ENCODE measurements at regions not wholly inside any gene's neighbourhood (a gene's known extent, or its start where the extent isn't known, plus 50 kb on each side); places are given as distances from the start of the nearest gene placed in this dataset.

- ATAC-seq (ENCODE audit: low read depth) (no peak), DNase-seq (no peak)
- peaks cover 11% of the 10 kb centered on the region for H3K9me3 Mint-ChIP-seq
- H3K36me3 Mint-ChIP-seq: peaks cover 12% of the 10 kb centered on the region
- POLR2A ChIA-PET: no interaction called here
- peaks cover 3% of the 10 kb centered on the region for H3K4me1 Mint-ChIP-seq
- no peak overlapping the region for H3K27ac Mint-ChIP-seq
- H3K27me3 Mint-ChIP-seq: no peaks in the 10 kb centered on the region
- no peak overlapping the region for H3K4me3 Mint-ChIP-seq
Measured at GRCh38 chr5:81808106-81808505, 57.2 kb upstream of the SSBP2 start.

GRCh38 chr5:81805086-81805485 is 54.2 kb upstream of the SSBP2 start:
- ATAC-seq (ENCODE audit: low read depth): no peak
- POLR2A ChIA-PET: no interaction called here
- peaks cover 13% of the 10 kb centered on the region for H3K9me3 Mint-ChIP-seq
- peaks cover 12% of the 10 kb centered on the region for H3K36me3 Mint-ChIP-seq
- H3K27me3 Mint-ChIP-seq: peaks cover 2% of the 10 kb centered on the region
- peaks cover 3% of the 10 kb centered on the region for H3K4me1 Mint-ChIP-seq
- no peak for DNase-seq
- no peak overlapping the region for H3K4me3 Mint-ChIP-seq
- H3K27ac Mint-ChIP-seq: no peak overlapping the region

- no peak for DNase-seq
- H3K27ac Mint-ChIP-seq: no peak overlapping the region
Measured at GRCh38 chr5:81803812-81804211, 52.9 kb upstream of the SSBP2 start.

DNA sequence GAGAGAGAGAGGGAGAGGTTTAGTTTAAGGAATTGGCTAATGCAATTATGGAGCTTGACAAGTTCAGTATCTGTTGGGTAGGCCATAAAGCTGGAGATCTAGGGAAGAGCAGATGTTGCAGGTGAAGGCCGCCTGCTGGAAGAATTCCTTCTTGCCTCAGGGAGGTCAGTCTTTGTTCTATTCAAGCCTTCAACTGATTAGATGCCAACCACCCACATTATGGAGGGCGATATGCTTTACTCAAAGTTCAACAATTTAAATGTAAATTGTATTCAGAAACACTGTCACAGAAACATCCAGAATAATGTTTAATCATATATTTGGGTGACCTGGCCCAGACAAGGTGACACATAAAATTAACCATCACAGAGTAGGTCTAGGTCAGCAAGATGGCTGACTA is 51.7 kb upstream of the SSBP2 start:
- H3K27ac Mint-ChIP-seq: no peak overlapping the region
- H3K9me3 Mint-ChIP-seq: peaks cover 9% of the 10 kb centered on the region
- ATAC-seq (ENCODE audit: low read depth) (no peak), DNase-seq (no peak)
- peaks cover 12% of the 10 kb centered on the region for H3K36me3 Mint-ChIP-seq
- peaks cover 2% of the 10 kb centered on the region for H3K27me3 Mint-ChIP-seq
- H3K4me3 Mint-ChIP-seq: no peak overlapping the region
- POLR2A ChIA-PET: no interaction called here
- H3K4me1 Mint-ChIP-seq: peaks cover 5% of the 10 kb centered on the region

More at GRCh38 chr5:81803812-81804211, 52.9 kb upstream of the SSBP2 start:
- peaks cover 5% of the 10 kb centered on the region for H3K4me1 Mint-ChIP-seq
- peaks cover 2% of the 10 kb centered on the region for H3K27me3 Mint-ChIP-seq
- POLR2A ChIA-PET: no interaction called here
- no peak overlapping the region for H3K4me3 Mint-ChIP-seq
- no peak for ATAC-seq (ENCODE audit: low read depth)
- peaks cover 13% of the 10 kb centered on the region for H3K9me3 Mint-ChIP-seq
- H3K36me3 Mint-ChIP-seq: peaks cover 12% of the 10 kb centered on the region

GRCh38 chr5:81802020-81802419 is 51.1 kb upstream of the SSBP2 start:
- Mint-ChIP-seq H3K27ac (no peak overlapping the region), H3K4me1 (peaks cover 5% of the 10 kb centered on the region), H3K4me3 (no peak overlapping the region), H3K36me3 (peaks cover 9% of the 10 kb centered on the region), H3K9me3 (peaks cover 6% of the 10 kb centered on the region), H3K27me3 (peaks cover 2% of the 10 kb centered on the region)
- POLR2A ChIA-PET: no interaction called here
- DNase-seq (no peak), ATAC-seq (ENCODE audit: low read depth) (no peak)

DNA sequence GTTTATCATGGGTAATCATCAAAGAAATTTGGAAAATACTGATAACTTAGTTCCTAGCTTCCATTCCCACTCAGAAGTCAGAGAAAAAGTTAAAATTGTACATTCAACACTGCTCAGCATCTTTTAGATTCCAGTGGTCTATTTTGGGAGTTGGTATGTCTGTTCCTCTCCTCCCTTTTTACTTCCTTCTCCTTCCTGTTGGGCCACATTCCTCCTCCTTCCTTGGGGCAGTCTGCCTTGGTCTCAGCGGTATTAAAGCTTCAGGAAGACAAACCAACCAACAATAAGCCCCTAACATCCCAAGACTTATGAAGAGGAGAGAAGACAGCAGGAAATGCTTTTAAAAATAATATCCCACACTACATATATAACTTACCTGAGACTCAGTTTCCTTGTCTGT is 49.9 kb upstream of the SSBP2 start:
- DNase-seq: no peak
- H3K27me3 Mint-ChIP-seq: peaks cover 2% of the 10 kb centered on the region
- H3K4me3 Mint-ChIP-seq: no peak overlapping the region
- H3K9me3 Mint-ChIP-seq: peaks cover 2% of the 10 kb centered on the region
- peaks cover under 1% of the 10 kb centered on the region for H3K36me3 Mint-ChIP-seq
- POLR2A ChIA-PET: no interaction called here
- no peak overlapping the region for H3K27ac Mint-ChIP-seq
- no peak for ATAC-seq (ENCODE audit: low read depth)
- H3K4me1 Mint-ChIP-seq: peaks cover 5% of the 10 kb centered on the region

Measured in activated naive CD8-positive, alpha-beta T cell treated with anti-CD3 and anti-CD28 coated beads, Interleukin-2, amount 10 ng/mL, durations not matched to agents 7 days and 5 days (primary cell).